Ishikawa (cell line): ENCODE measurements at regions not wholly inside any gene's neighbourhood (a gene's known extent, or its start where the extent isn't known, plus 50 kb on each side); places are given as distances from the start of the nearest gene placed in this dataset.

Experiments
- CEBPB ChIP-seq: IDR thresholded peaks from 2 replicates; pipeline ENCODE4 v1.6.1; 2012
- CREB1 ChIP-seq: IDR thresholded peaks from 2 replicates; pipeline ENCODE4 v1.6.1; 2012; ENCODE audit warnings: low read depth
- EGR1 ChIP-seq: IDR thresholded peaks from 2 replicates; pipeline ENCODE4 v1.6.1; 2012
- EP300 ChIP-seq: IDR thresholded peaks from 2 replicates; pipeline ENCODE4 v1.6.1; 2012; ENCODE audit warnings: borderline replicate concordance
- FOXM1 ChIP-seq: IDR thresholded peaks from 2 replicates; pipeline ENCODE4 v1.6.1; 2012; ENCODE audit warnings: low read depth, borderline replicate concordance
- NFIC ChIP-seq: IDR thresholded peaks from 2 replicates; pipeline ENCODE4 v1.6.1; 2012
- RAD21 ChIP-seq: IDR thresholded peaks from 2 replicates; pipeline ENCODE4 v1.6.1; 2012; ENCODE audit warnings: low read depth
- TAF1 ChIP-seq: IDR thresholded peaks from 2 replicates; pipeline ENCODE4 v1.6.1; 2012; ENCODE audit warnings: low read depth, mild to moderate bottlenecking
- TCF12 ChIP-seq: IDR thresholded peaks from 2 replicates; pipeline ENCODE4 v1.6.1; 2012; ENCODE audit warnings: low read depth
- TEAD4 ChIP-seq: IDR thresholded peaks from 2 replicates; pipeline ENCODE4 v1.6.1; 2012
- YY1 ChIP-seq: IDR thresholded peaks from 2 replicates; pipeline ENCODE4 v1.6.1; 2012; ENCODE audit warnings: low read depth
- ZBTB7A ChIP-seq: IDR thresholded peaks from 2 replicates; pipeline ENCODE4 v1.6.1; 2012; ENCODE audit warnings: low read depth
- TF ChIP-seq, protein P1 (sequence below): IDR thresholded peaks from 2 replicates; pipeline ENCODE4 v1.6.1; 2012
- TF ChIP-seq, protein P2 (sequence below): IDR thresholded peaks from 2 replicates; pipeline ENCODE4 v1.6.1; 2012; ENCODE audit warnings: low read depth, mild to moderate bottlenecking
- TF ChIP-seq, protein P3 (sequence below): IDR thresholded peaks from 2 replicates; pipeline ENCODE4 v1.6.1; 2012

DNA sequence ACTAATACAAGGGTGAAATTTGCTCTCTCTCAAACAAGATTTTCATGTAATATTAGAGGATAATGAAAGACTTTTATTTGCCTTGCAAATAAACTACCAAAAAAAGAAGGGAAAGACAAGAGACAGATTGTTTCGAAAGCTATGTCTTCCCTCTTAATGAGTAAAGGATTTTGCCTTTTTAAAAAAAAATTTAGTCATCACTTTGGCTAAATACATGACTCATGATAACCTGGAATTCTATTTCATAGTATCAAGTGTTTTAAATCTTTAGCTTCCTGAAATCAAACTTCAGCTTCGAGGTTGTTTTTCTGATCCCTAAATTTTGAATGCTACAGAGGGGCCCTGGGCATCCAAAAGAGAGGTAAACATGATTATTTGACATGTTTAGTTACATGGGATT is 144.4 kb downstream of the CCDC59 start:
- TF ChIP-seq CREB1 (no peak), TAF1 (no peak), NFIC (no peak), CEBPB (no peak), FOXM1 (no peak), RAD21 (no peak), TEAD4 (no peak), EP300 (no peak), TCF12 (no peak), ZBTB7A (no peak)
- TF ChIP-seq, protein P1, sequence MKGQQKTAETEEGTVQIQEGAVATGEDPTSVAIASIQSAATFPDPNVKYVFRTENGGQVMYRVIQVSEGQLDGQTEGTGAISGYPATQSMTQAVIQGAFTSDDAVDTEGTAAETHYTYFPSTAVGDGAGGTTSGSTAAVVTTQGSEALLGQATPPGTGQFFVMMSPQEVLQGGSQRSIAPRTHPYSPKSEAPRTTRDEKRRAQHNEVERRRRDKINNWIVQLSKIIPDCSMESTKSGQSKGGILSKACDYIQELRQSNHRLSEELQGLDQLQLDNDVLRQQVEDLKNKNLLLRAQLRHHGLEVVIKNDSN: no peak
- TF ChIP-seq, protein P2, sequence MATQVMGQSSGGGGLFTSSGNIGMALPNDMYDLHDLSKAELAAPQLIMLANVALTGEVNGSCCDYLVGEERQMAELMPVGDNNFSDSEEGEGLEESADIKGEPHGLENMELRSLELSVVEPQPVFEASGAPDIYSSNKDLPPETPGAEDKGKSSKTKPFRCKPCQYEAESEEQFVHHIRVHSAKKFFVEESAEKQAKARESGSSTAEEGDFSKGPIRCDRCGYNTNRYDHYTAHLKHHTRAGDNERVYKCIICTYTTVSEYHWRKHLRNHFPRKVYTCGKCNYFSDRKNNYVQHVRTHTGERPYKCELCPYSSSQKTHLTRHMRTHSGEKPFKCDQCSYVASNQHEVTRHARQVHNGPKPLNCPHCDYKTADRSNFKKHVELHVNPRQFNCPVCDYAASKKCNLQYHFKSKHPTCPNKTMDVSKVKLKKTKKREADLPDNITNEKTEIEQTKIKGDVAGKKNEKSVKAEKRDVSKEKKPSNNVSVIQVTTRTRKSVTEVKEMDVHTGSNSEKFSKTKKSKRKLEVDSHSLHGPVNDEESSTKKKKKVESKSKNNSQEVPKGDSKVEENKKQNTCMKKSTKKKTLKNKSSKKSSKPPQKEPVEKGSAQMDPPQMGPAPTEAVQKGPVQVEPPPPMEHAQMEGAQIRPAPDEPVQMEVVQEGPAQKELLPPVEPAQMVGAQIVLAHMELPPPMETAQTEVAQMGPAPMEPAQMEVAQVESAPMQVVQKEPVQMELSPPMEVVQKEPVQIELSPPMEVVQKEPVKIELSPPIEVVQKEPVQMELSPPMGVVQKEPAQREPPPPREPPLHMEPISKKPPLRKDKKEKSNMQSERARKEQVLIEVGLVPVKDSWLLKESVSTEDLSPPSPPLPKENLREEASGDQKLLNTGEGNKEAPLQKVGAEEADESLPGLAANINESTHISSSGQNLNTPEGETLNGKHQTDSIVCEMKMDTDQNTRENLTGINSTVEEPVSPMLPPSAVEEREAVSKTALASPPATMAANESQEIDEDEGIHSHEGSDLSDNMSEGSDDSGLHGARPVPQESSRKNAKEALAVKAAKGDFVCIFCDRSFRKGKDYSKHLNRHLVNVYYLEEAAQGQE: no peak

DNA sequence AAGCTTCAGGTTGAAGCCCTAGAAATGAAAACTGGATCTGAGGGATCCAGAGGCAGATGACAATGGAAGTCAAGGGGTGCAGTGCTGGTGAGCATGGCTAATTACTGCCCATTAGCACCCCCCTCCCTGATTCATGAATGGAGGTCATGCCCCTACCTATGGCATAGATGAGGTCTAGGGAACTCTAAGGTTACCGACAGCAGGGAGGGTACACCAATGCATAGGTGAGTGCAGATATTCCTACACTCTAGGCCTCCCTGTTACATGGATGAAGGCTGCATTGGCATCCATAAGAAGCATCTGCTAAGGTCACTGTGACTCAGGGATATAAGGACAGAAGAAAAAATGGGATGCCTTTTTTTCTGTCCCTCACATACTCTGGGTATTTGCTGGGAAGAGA is 147.3 kb downstream of the CCDC59 start:
- no peak for TF ChIP-seq NFIC
- no peak for TF ChIP-seq TEAD4
- TF ChIP-seq RAD21: no peak
- TF ChIP-seq EP300: no peak
- TF ChIP-seq, protein P2: no peak
- TF ChIP-seq FOXM1: no peak
- TF ChIP-seq CREB1: no peak
- no peak for TF ChIP-seq EGR1

DNA sequence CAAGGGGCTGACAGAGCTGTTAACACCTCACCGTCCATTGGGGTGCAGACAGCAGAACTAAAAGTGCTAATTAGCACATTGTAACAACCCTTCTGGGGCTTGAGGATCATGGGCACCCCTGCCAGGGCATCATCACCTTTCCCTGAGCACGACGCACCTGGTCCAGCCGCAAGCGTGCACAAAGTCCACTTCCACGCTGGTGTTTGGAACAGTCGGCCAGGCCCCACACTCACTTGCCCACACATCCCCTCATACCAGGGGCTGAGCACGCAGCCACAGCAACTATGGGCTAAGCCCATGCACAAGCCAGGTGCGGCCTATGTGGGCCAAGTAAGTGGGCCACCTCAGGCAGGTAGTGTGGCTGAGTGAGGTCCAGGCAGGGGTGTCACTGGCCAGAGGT is 148.7 kb downstream of the CCDC59 start:
- TF ChIP-seq YY1 (no peak), TAF1 (no peak), CEBPB (no peak), FOXM1 (no peak), ZBTB7A (no peak), CREB1 (no peak), RAD21 (no peak), NFIC (no peak), EP300 (no peak), TEAD4 (no peak), EGR1 (no peak), TCF12 (no peak)
- TF ChIP-seq, protein P1: no peak
- TF ChIP-seq, protein P3, sequence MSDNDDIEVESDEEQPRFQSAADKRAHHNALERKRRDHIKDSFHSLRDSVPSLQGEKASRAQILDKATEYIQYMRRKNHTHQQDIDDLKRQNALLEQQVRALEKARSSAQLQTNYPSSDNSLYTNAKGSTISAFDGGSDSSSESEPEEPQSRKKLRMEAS: no peak
- TF ChIP-seq, protein P2: no peak

DNA sequence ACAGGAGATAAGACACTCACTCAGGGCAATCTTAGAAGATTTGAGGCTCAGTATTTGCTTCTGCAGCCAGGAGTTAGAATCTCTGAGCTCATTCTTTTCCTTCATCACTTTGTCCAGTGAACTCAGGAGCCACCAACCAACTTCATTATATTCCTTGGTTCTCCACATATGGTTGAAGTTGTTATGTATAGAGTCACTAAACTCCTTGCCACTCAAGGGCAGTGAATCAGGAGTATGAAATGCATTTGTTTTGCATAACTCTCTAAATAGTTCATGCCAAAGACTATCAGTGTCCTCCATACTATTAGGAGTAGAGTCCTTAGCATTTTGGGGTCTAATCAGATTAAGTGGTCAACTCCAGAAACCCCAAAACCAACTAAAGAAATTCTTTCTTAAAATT is 150.6 kb downstream of the CCDC59 start:
- TF ChIP-seq, protein P3: no peak
- TF ChIP-seq, protein P1: no peak
- TF ChIP-seq, protein P2: no peak
- TF ChIP-seq CEBPB (no peak), YY1 (no peak), TCF12 (no peak), NFIC (no peak), EGR1 (no peak), ZBTB7A (no peak), EP300 (no peak), TAF1 (no peak), FOXM1 (no peak), TEAD4 (no peak), RAD21 (no peak), CREB1 (no peak)
